Heart left ventricle (tissue), 13 donors: ENCODE measurements at regions not wholly inside any gene's neighbourhood (a gene's known extent, or its start where the extent isn't known, plus 50 kb on each side); places are given as distances from the start of the nearest gene placed in this dataset.

ENCODE experiments used
- POLR2A ChIP-seq, 2 donors: fragments of 450-650 bp; IDR thresholded peaks; one replicate each; pipeline ENCODE4 v1.6.1; 2017; ENCODE audit warnings: antibody characterized with exemption in 2 of 2, mild to moderate bottlenecking in 2 of 2, moderate library complexity in 2 of 2
- TF ChIP-seq, protein P1 (sequence below), 12 donors: fragments of 200-600 bp; sonication (generic) in 4 of 12; IDR thresholded peaks; one replicate each; pipeline versions ENCODE4 v1.5.0 to v1.8.0; 2018 to 2022; ENCODE audit warnings: antibody characterized with exemption in 12 of 12, mild to moderate bottlenecking in 5 of 12
- donor health status: ischemic (EF 13 %, LVEDD 7.1; RV severe dilation, severe dysfunction).
- donor health status: DM: no; HTN: yes; CAD: no.
- donor health status: DM: no; HTN: no; CAD: no.
- donor health status: ischemic (EF 25% LVEDD 6.9; RV normal size, moderate dysfunction).
- donor health status: ischemic (EF 25% LVEDD 5.7; RV mildly dilated, moderate dysfunction).
- donor health status: ischemic (EF 35%, LVEDD 5.7; RV mildly dilated, moderate dysfunction).
- donor health status: nonischemic (EF 11% LVEDD 7.7; RV severe dilation, severe dysfunction).
- donor health status: DM: yes; HTN: yes; CAD: no.
- donor health status: PGD.
- donor health status: ischemic (EF 29% LVEDD 5.4; RV normal size, mild dysfunction).
- donor health status: nonischemic (EF 23%, LVEDD 6.1; RV moderate dilation, normal function).

DNA sequence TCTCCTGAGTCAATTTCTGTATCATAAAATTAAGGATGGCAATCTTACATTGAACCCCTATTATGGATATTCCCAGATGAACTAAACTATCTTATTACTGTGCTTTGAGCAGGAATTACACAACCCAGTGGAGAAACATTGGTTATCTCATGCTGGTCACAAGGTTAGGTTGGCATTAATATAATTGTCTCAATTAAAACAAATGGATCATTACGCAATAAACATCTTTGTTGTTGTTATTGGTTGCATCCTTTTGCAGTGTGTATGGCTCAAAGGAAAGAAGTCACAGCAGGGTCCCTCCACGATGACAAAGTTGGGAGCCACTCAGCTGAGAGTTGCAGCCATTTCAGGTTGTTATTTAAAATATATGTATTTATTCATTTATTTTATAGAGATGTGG is 297.0 kb upstream of the KLF4 start:
- TF ChIP-seq, protein P1, sequence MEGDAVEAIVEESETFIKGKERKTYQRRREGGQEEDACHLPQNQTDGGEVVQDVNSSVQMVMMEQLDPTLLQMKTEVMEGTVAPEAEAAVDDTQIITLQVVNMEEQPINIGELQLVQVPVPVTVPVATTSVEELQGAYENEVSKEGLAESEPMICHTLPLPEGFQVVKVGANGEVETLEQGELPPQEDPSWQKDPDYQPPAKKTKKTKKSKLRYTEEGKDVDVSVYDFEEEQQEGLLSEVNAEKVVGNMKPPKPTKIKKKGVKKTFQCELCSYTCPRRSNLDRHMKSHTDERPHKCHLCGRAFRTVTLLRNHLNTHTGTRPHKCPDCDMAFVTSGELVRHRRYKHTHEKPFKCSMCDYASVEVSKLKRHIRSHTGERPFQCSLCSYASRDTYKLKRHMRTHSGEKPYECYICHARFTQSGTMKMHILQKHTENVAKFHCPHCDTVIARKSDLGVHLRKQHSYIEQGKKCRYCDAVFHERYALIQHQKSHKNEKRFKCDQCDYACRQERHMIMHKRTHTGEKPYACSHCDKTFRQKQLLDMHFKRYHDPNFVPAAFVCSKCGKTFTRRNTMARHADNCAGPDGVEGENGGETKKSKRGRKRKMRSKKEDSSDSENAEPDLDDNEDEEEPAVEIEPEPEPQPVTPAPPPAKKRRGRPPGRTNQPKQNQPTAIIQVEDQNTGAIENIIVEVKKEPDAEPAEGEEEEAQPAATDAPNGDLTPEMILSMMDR (IDR thresholded peaks at IDR 0.05): no peak
- TF ChIP-seq POLR2A (IDR thresholded peaks at IDR 0.05): no peak
